Loucy (cell line): ENCODE measurements at regions not wholly inside any gene's neighbourhood (a gene's known extent, or its start where the extent isn't known, plus 50 kb on each side); places are given as distances from the start of the nearest gene placed in this dataset.

ENCODE experiments used
- CTCF ChIP-seq: fragments of 200-600 bp; sonication (generic); conservative IDR thresholded peaks from 2 replicates; pipeline ENCODE4 v1.5.1; 2014; ENCODE audit warnings: mild to moderate bottlenecking, antibody characterized with exemption, low read length
- EZH2phosphoT487 ChIP-seq: fragments of 200-600 bp; IDR thresholded peaks from 2 replicates; pipeline ENCODE4 v1.6.1; 2018; ENCODE audit warnings: antibody characterized with exemption, mild to moderate bottlenecking, moderate library complexity, borderline replicate concordance

- TF ChIP-seq CTCF: no peak
- TF ChIP-seq EZH2phosphoT487: no peak
Observed at GRCh38 chr6:9628819-9629218, 786.1 kb downstream of the TFAP2A start.
